Tibial nerve (tissue), 4 donors: ENCODE measurements at regions not wholly inside any gene's neighbourhood (a gene's known extent, or its start where the extent isn't known, plus 50 kb on each side); places are given as distances from the start of the nearest gene placed in this dataset.

Experiments
- CTCF ChIP-seq, 5 experiments: fragments of 200-600 bp in 3 of 5; fragments of 450-650 bp in 2 of 5; sonication (generic) in 3 of 5; IDR thresholded peaks; one replicate each; pipeline ENCODE4 v1.5.1; 2016 to 2019; ENCODE audit warnings: antibody characterized with exemption in 5 of 5, mild to moderate bottlenecking in 3 of 5, moderate library complexity in 2 of 5
- EP300 ChIP-seq, 2 donors: sonication (generic); formaldehyde crosslinking; IDR thresholded peaks; one replicate each; pipeline ENCODE4 v1.6.1; 2017; ENCODE audit warnings: antibody characterized with exemption in 2 of 2, mild to moderate bottlenecking in 1 of 2
- POLR2A ChIP-seq, 2 donors: fragments of 450-650 bp; IDR thresholded peaks; one replicate each; pipeline ENCODE4 v1.6.1; 2017; ENCODE audit warnings: antibody characterized with exemption in 2 of 2, mild to moderate bottlenecking in 2 of 2, moderate library complexity in 2 of 2

GRCh38 chr13:105774739-105775460, 760.6 kb downstream of the EFNB2 start:
- TF ChIP-seq CTCF (IDR thresholded peaks at IDR 0.05) (no peak), POLR2A (IDR thresholded peaks at IDR 0.05) (no peak), EP300 (IDR thresholded peaks at IDR 0.05) (no peak)
